Inflammatory macrophage treated with lipopolysaccharide for 1 hour (primary cell): ENCODE measurements at regions not wholly inside any gene's neighbourhood (a gene's known extent, or its start where the extent isn't known, plus 50 kb on each side); places are given as distances from the start of the nearest gene placed in this dataset.

Source experiments
- DNase-seq, 2 donors: peaks; one replicate each; pipeline ENCODE4 v3.0.0-alpha.2; 2020 to 2022

DNA sequence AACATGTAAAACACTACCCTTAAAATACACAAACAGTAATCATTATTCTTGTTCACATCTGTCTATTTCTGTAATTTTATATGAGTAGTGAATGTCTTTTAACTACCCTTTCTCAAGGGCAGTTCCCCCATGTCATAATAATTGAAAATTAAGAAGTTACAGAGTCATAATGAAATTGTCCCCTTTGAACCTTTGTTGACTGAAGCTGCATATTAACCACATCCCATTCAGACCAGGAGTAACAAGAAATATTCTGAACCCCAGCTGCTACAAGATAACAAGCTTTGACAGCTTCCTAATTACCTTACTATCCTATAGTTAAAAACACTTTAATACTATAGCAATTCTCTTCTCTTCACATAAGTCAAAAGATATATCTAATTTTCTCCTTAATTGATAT is 635.9 kb upstream of the SUCLG2 start:
- DNase-seq = no peak

DNA sequence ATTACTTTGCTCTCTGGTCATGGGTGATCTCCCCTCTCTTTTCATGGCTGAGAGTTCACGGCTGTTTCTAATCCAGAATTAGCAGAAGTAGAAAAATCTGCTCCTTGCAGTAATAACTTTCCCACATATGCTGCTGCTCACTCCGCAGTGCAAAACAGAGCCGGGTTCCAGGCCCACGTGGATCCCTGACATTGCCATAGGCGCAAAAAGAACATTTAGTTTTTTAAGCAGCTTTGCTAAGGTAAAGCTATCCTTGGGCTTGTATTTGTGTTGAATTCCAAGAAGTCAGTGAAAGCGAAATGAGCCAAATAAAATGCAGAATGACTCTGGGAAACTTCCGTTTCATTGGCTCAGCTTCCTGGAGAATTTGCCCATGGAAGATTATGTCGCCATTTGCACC is 633.7 kb upstream of the SUCLG2 start:
- no peak for DNase-seq

DNA sequence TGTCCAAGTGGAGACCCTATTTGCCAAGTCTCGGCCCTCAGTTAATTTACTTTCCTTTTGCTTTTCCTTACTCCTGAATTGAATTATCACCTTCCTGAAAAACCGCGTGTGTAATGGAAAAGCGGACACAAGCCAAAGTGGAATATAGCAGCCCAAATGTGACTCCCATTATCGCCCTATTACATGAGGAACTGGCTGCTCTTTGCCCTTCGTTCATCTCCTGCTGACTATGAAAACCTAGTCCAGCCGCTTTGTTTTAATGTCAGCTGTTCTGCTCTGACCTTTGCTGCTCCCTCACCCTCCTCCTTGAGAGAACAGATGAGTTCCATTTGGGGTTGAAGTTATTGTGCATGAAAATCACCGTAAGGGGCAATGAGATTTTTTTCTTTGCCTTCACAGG is 632.7 kb upstream of the SUCLG2 start:
- no peak for DNase-seq

DNA sequence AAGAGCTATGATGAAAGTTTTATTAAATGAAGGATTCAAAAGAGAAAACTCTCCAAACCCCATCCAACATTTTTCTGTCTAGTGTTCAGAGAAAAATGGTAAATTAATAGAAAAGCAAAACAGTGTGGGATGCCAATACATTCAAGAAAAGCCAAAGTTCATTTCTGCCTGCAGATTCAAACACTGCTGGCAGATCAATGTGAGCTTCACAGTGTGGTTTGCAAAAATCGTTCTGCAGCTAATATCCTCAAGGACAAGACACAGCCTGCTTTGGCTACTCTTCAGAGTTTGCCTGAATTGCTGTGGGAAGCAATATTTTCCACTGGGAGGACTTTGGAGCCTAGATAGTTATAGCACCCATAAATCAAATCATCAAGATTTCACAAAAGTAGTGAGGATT is 619.9 kb upstream of the SUCLG2 start:
- DNase-seq = no peak

DNA sequence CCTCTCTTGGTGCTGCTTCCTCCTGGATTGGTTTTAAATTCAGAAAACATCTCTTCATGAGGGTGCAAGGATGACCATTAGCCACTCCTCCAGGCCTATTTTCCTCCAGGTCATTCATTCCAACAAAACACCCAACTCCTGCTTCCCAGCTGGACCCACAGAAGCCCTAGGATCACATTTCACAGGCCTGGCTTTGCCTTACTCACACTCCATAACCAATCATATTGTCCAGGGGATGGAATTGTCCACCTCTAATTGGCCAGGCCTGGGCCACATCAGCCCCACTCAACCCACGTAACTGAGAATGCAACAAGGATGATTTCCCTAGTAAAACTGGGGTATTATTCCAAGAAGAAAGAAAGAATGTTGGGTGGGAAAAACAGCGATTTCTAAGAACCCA is 616.7 kb upstream of the SUCLG2 start:
- no peak for DNase-seq

DNA sequence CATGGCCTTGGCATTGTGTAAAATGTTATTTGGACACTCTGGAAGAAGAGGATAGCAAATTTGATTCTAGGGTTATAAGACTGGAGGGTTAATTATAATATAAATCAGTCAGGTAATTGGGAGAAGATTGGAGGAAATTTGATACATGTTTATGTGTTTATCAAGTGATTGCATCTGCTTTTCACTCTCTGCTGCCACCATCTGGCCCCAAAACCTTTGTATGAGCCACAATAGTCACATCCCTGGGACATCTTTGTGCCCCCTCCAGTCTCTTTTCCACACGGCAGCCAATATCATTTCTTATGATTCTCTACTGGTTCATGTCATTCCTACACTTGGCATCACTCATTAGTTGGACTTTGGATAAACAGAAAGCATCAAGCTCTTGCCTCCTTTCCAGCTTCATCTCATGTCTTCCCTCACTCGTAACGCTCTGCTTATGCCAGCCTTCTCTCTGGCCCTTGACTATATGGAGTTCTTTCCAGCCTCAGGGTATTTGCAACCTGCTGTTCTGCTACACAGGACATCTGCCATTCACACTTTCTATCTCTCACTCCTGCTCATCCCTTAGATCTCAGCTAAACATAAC is 602.3 kb upstream of the SUCLG2 start:
- DNase-seq = no peak

DNA sequence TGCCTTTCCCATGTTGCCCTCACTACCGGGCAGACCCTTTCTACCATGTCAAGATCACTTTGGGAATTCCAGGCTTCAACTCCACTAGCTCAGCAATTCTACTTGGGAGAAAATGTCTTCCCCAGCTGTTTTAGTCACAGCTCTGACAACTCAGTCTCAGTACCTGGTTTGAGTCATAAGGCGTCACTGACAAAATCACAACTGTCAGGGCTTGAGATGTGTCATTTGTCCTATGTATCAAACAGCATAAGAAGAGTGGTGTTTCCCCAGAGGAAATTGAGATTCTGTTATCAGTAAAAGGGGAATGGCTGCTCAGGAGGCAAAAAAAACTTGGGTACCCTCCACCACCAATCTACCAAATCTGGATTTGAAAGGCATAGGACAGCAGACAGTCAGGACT is 594.9 kb upstream of the SUCLG2 start:
- DNase-seq = no peak

DNA sequence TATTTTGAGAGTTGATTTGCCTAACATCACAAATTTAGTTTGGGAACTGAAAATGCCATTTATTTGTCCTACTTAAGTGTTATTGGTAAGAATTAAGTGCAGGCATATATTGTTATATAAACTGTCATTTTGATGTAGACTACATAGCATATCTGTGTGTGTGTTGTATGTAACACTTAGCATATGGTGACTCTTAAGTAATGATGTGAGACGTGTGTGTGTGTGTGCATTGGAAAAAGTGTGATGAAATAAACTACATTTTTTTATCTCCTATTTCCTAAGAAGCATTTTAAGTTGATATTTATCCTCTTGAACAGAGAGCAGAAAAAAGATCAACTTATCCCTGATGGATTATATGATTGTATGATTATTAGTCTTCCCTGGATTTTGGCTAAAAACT is 588.2 kb upstream of the SUCLG2 start:
- DNase-seq = no peak

DNA sequence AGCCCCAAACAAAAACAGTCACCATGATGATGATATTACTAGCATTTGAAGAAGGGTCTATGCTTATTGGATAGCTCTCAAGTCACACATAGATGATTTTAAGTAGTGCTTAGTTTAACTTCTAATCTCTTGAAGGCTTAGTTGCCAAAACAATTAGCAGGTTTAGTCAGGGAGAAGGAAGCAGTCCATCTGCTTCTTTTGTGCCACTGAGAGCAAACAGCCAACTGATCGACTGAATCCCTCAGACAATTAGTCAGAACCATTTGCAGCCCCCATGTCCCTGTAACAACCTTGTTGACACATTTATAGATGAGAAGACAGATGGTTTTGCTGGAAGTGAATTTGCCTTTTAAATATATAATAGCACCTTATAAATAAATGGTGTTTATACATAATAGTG is 585.1 kb upstream of the SUCLG2 start:
- DNase-seq = no peak

DNA sequence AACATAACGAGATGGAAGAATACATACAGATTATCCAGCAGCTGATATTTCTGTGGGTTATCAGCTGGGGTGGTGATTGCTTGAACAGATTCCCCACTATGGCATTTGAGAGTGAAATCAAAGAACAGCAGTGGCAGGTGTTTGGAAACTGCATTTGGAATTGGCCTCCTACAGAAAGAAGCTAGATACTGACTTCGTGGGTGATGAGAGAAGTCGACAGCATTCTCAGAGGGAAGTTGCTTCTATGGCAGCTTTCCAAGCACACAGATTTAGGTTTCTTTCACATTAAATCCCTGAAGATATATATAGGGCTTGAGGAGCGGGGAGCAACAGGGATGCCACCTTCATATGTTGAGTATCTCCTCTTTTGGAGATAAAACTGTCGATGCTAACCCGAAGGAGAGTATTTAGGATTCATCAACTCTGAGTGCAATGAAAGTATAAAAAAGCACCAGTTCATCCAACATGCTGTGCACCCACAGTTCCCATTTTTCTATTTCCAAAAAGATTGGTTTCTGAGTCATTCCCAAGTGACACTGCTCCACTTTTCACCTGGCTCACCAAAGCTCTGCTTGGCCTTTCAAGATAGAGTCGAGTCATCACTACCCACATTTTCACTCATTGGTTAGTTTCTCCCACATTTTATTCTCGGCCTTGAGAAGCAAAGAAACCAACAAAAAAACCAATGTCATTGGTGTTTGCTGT is 579.8 kb upstream of the SUCLG2 start:
- no peak for DNase-seq

DNA sequence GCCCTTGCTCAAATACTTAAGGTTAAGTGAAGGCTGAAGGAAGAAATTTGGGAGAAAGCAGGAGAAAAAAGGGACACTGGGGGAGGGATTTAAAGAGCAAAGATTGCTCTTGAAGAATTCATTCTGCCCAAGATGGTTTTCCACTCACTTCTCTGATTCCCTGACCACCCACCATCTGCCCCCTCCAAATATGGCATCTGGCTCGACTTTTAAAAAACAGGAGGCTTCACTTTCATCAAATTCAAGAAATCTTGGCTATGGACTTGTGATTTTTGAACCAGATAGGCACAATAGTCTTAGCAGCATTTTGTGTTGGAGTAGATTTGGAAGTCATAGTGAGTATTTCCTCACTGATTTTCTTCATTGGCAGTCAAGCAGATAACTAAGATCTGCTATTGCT is 574.4 kb upstream of the SUCLG2 start:
- DNase-seq = no peak

DNA sequence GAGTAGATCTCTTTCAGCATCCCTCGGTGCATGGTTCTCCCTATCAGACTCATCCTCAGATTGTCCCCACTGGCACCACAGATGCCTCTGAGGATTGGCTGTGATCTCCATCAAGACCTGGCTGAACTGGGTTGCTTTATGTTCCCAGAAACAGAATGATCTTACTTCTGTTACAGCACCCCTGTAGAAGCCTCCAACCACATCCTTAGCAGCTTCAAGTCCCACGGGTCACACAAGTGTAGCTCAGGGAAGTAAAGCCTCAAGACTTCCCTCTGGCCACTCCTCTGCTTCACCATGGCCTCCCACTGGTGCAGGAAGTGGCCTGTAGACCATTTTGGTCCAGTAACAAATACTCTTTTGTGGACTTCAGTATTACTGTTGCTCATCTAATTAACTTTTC is 566.4 kb upstream of the SUCLG2 start:
- no peak for DNase-seq

DNA sequence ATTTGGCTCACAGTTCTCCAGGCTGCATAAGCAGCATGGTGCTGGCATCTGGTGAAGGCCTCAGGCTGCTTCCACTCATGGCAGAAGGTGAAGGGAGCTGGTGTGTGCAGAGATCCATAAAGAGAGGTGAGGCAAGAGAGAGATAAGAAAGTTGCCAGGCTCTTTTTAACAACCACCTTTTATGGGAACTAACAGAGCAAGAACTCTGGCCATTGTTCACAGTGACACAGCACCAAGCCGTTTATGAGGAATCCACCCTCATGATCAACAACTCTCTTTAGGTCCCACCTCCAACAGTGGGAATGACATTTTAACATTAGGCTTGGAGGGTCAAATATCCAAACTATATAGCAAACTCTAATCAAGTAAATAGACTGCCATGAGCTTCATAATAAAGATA is 557.2 kb upstream of the SUCLG2 start:
- no peak for DNase-seq

DNA sequence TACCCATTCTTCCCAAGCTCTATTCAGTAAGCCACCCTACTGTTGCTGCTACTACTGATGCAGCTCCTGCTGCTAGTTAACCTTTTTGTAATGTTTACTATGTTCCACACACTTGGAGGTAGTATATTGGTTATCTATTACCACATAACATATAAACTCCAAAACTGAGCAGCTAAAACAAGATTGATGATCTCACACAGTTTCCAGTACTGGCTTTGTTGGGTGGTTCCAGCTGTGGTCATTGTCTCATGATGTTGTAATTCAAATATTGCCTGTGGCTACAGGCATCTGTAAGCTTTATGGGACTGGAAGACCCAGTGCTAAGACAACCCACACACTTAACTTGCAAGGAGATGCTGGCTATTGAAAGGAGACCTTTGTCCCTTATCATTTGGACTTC is 556.2 kb upstream of the SUCLG2 start:
- no peak for DNase-seq

DNA sequence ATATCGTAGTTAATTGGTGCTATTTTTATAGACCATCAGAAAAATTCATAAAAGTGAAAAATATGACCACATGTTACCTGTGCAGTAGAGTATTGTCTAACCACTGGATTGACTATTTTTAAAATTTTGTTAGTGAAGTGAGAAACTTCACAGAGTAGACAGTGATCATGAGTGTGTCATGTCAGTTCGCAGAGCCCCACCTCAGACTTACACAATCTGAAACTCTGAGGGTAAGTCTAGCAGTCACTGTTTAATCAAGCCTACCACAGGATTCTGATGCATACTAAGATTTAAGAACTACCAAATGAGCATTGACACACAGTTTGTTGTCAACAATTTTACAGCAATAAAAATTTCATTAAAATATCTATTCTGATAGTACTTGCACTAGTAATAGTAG is 552.9 kb upstream of the SUCLG2 start:
- DNase-seq = no peak

DNA sequence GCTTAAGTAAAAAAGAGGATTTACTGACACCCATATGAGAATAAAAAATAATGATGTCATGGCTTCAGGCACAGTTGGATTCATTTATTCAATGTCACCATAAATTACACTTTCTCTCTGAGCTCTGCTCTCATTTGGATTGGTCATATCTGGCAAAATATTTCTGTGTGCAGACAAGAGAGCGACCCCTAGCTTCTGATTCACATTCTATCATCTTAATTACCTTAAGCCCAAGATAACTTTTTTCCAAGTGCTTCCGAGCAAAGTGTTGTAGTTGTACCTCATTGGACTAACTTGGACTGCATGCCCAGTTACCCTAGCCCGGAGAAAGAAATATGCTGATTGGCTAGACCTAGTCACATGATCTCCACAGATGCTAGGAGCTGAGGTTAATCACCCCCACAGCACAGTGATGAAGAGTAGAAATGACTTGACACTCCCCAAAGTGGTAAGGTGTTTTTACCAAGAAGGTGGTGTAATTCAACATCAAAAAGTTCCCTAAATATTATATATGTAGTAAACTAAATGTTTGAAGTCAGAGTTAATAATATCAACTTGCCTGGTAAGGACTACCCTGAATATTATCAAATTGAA is 552.2 kb upstream of the SUCLG2 start:
- DNase-seq = no peak

DNA sequence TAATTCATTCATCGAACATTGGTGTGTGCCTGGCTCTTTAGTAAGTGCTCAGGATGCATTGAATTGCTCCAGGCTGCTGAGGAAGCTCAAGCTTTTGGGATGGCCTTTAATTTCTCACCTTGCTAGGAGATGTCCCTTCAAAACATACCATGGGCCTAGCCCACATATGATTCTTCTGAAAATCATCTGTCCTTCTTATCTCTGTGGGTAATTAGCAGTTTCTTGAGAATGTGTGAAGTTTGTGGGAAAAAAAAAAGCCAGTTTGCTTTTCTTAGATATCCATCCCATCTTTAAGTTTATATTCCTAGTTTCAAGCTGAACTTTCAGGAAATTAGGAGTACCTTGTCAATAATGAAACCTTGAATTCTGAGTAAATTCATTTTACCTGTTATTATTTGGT is 532.3 kb upstream of the SUCLG2 start:
- no peak for DNase-seq

DNA sequence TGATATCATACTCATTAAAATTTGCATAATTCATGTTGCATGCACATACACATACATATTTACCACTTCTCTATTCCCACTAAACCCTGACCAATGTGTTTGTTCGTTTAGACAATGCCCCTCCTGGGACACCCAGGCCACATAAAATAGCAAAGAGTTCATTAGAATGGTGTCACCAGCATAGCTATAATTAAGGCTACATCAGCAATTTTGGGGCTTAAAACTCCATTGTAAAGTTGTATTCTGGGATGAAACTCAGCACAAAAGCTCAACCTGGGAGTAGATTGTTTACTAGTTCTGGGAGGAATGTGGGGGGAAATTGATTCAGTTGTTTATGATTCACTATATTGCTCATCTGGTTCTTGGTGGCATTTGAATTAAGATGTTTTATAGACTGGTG is 522.2 kb upstream of the SUCLG2 start:
- no peak for DNase-seq

DNA sequence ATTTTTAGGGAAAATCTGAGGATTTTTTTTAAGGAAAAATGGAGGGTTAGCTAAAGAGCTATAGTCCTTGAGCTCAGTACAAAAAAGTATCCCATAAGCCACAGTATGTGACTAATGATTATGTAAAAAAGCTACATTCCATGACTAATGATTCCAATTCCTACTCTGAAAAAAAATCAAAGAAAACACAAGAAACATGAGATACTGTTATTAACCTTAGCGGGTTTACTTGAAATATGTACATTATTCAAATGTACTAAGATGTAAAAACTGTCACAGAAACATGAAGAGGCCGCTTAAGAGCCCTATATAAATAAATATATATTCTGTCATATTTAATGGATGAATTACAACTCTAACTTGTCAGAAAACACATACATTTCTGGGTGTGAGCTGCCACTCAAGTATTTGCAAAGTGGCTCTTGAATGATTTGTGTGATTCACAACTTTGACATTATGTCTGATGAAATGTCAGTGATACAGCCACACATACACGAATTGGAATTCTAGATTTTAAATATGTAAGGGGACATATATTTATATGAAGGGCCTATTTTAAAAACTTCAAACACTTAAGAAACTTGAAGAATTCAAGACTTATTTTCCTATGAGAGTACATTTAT is 518.7 kb upstream of the SUCLG2 start:
- no peak for DNase-seq

DNA sequence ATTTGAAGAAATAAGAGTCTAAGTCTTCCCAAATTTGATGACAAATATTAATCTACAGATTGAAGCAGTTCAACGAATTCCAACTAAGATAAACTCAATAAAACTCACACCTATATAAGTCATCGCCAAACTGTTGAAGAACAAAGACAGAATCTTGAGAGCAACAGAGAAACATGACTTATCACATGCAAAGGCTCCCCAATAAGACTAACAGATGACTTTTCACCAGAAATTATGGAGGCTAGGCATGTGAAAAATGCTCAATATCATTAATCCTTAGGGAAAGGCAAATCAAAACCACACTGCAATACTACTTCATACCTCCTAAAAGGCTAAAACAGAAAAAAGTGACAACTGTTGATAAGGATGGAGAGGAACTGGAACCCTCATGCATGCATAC is 517.6 kb upstream of the SUCLG2 start:
- DNase-seq = no peak

DNA sequence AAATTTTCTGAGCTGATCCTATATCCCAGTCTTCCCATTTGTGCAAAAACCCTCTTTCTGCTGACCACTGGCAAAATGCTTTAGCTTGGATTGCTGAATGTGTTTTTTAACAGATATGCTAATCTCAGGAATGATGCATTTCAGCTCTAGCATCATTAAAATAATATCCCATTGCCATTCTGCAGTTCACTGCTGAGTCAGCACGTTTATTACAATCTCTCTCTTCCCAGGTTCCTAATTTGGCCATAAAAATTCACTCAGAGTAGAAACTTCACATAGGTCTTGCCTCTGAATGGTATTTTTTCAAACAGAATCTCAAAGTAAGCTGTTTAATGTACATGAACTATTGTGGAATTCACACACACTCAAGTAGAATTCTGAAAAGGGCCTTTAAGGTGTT is 509.6 kb upstream of the SUCLG2 start:
- DNase-seq = no peak

DNA sequence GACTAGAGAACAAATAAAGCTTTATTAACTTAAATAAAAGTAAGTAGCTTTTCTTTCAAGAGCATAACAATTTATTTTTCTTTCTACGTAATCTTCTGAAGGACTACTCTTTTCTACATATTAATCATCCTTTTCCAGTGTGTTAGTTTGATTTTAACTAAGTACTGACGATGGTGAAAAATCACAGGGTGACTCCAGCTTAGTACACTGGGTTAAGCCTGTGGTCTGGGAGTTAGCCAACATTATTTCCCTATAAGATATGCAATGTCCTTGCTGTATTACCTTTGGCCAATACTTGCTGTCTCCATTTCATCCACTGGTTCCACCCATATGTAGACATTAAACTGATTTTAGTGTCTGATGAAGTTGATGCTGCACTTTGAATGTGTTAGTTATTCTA is 508.6 kb upstream of the SUCLG2 start:
- no peak for DNase-seq

DNA sequence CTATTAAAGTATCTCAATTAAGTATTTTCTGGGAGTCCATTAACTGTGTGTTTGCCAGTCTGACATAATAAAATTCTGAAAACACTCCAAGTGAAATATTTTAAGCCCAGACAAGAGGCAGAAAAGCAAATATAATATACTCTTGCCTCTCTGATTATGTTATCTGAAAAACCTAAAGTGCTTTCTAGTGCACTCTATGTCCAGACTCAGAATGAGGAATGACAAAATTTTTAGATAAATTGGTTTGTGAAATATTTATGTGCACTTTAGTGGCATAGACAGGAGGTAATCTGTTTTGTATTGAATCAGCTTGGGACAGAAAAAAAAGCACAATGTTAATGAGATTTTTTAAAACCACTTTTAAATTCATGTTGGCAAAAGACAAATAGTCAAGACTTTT is 508.2 kb upstream of the SUCLG2 start:
- DNase-seq = no peak

DNA sequence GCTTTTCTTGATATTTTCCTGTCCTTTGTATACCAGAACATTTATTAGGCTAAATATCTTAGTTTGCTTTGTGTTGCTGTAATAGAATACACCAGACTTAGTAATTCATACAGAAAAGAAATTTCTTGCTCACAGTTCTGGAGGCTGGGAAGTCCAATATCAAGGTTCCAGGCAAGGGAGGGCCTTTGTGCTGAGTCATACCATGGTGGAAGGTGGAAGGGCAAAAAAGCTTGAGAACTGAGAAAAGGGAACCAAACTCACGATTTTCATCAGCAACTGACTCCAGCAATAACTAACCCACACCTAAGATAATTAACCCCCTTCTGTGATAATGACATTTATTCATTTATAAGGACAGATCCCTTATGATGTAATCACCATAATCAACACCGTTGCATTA is 496.9 kb upstream of the SUCLG2 start:
- DNase-seq = no peak

DNA sequence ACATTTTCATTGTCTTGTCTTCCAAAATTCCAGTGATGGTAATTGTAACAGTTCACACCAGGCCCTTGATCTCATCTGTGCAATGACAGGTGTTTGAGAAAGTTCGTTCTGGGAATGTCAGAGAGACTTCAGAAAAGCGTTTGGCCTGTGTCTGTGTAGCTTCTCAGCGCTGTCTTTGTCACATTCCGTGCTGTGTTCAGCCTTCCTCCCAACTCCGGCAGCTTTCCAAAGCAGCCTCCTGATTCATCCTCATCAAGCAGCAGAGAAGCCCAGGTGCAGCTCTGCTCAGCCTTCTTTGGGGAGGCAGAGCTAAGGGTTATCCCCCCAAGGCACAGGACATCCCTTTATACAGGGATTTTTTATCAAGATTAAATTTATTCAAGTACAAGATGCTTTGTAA is 494.0 kb upstream of the SUCLG2 start:
- DNase-seq = no peak
